ENCODE measurements at regions not wholly inside any gene's neighbourhood (a gene's known extent, or its start where the extent isn't known, plus 50 kb on each side); places are given as distances from the start of the nearest gene placed in this dataset.

- no peak for DNase-seq (ENCODE audit: low spot score)
Measured at GRCh38 chr2:9772035-9772998, 71.0 kb upstream of the TAF1B start.

- no peak for DNase-seq (ENCODE audit: low spot score)
Measured at GRCh38 chr2:9772999-9773902, 70.0 kb upstream of the TAF1B start.

GRCh38 chr2:9773903-9774239, 69.4 kb upstream of the TAF1B start:
- DNase-seq (ENCODE audit: low spot score), result no peak

GRCh38 chr2:9774266-9774665, 69.0 kb upstream of the TAF1B start:
- no peak for DNase-seq (ENCODE audit: low spot score)

- no peak for DNase-seq (ENCODE audit: low spot score)
Measured at GRCh38 chr2:9775351-9775750, 67.9 kb upstream of the TAF1B start.

- no peak for DNase-seq (ENCODE audit: low spot score)
Measured at GRCh38 chr2:9775999-9776712, 67.1 kb upstream of the TAF1B start.

- no peak for DNase-seq (ENCODE audit: low spot score)
Measured at GRCh38 chr2:9777081-9777480, 66.2 kb upstream of the TAF1B start.

- DNase-seq (ENCODE audit: low spot score), result no peak
Measured at GRCh38 chr2:9778012-9778411, 65.3 kb upstream of the TAF1B start.

- DNase-seq (ENCODE audit: low spot score), result no peak
Measured at GRCh38 chr2:9778471-9779316, 64.6 kb upstream of the TAF1B start.

GRCh38 chr2:9779596-9780264, 63.5 kb upstream of the TAF1B start:
- no peak for DNase-seq (ENCODE audit: low spot score)

GRCh38 chr2:9780368-9781130, 62.7 kb upstream of the TAF1B start:
- DNase-seq (ENCODE audit: low spot score), result no peak

- no peak for DNase-seq (ENCODE audit: low spot score)
Measured at GRCh38 chr2:9781252-9781651, 62.0 kb upstream of the TAF1B start.

- no peak for DNase-seq (ENCODE audit: low spot score)
Measured at GRCh38 chr2:9782197-9782719, 61.0 kb upstream of the TAF1B start.

- no peak for DNase-seq (ENCODE audit: low spot score)
Measured at GRCh38 chr2:9789371-9789770, 53.9 kb upstream of the TAF1B start.

- DNase-seq (ENCODE audit: low spot score), result no peak
Measured at GRCh38 chr2:9790702-9791225, 52.5 kb upstream of the TAF1B start.

GRCh38 chr2:9791711-9792110, 51.6 kb upstream of the TAF1B start:
- DNase-seq (ENCODE audit: low spot score), result no peak

GRCh38 chr2:9793156-9793917, 49.9 kb upstream of the TAF1B start:
- no peak for DNase-seq (ENCODE audit: low spot score)

Measured in COLO829 (cell line).